Head of caudate nucleus (tissue), 42 donors: ENCODE measurements at regions not wholly inside any gene's neighbourhood (a gene's known extent, or its start where the extent isn't known, plus 50 kb on each side); places are given as distances from the start of the nearest gene placed in this dataset.

Experiments used
- DNase-seq, 42 donors: peaks; one replicate each; pipeline versions ENCODE4 v3.0.0 to v3.0.0-alpha.2; 2020 to 2021; ENCODE audit warnings: mixed read lengths in 7 of 42
- intact Hi-C: fragments of 100-400 bp; cut with DNase I; formaldehyde crosslinking; loops from one replicate; pipeline ENCODE4 v1.15.0; 2022

DNA sequence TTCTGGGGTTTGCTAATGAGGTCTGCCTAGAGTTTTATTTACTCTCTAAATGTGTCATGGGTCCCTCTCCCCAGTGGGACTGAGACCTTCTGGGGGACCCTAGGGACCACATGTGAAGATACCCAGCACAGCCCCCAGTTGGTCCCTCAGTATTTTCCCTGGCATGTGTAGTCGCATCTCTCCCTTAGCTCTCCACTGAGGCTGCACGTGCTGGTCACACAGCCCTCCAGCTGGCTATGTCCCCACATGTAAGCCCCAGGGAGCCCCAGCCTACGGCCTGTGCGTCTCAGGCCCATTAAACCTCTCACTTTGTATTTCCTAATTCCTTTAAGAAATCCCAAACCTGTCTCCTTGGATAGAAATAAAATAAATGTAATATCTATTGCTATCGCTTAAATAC is 189.6 kb upstream of the TSHZ3 start:
- DNase-seq, result peak in 2 of 42 donors; percentile 10 to 19
- intact Hi-C loops, result no loop called here

- intact Hi-C loops, result no loop called here
- DNase-seq, result peak in 2 of 42 donors; percentile 2 to 5
Measured at GRCh38 chr19:31539386-31539785, 190.2 kb upstream of the TSHZ3 start.

- peak in 2 of 42 donors; percentile 18 for DNase-seq
- intact Hi-C loops, result no loop called here
Measured at GRCh38 chr19:31541396-31541795, 192.2 kb upstream of the TSHZ3 start.

DNA sequence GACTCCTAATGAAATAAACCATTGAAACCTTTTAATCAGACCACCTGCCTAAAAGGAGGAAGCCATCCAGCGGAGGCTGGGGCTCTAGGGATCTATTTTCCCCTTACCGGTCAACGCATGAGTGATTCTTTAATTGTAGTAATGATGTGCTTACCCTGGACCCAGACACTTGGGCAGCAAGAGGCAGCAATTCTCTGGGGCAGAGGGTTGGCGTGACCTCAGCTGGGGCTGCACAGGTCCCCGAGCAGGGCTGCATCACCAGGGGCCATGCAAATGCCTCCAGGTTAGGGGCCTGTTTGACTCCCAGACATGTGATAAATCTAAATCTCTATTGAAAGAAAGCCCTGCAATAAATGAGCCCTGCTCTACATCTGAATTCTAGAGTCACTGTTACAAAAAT is 194.2 kb upstream of the TSHZ3 start:
- intact Hi-C loops, result no loop called here
- DNase-seq, result peak in 3 of 42 donors; percentile 4 to 6 (median 5)

DNA sequence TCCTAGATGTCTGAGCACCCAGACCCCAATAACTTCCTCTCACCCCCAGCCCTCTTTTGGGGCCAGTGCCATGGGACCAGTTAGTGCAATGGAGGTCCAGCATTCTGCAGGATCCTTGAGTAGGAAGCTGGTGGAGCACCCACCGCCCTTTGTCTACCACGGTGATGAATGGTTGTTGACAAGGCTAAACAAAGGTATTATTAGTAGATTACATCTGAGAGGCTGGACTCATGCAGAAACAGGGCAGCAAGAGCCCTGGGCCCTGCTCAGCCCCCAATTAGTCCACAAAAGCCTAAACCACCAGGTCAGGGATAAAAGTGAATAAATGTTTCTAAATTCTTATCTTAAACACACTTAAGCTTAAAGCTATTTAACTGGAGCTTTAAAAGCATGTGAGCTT is 196.5 kb upstream of the TSHZ3 start:
- peak in 3 of 42 donors; percentile 6 to 37 (median 30) for DNase-seq
- intact Hi-C loops, result no loop called here

DNA sequence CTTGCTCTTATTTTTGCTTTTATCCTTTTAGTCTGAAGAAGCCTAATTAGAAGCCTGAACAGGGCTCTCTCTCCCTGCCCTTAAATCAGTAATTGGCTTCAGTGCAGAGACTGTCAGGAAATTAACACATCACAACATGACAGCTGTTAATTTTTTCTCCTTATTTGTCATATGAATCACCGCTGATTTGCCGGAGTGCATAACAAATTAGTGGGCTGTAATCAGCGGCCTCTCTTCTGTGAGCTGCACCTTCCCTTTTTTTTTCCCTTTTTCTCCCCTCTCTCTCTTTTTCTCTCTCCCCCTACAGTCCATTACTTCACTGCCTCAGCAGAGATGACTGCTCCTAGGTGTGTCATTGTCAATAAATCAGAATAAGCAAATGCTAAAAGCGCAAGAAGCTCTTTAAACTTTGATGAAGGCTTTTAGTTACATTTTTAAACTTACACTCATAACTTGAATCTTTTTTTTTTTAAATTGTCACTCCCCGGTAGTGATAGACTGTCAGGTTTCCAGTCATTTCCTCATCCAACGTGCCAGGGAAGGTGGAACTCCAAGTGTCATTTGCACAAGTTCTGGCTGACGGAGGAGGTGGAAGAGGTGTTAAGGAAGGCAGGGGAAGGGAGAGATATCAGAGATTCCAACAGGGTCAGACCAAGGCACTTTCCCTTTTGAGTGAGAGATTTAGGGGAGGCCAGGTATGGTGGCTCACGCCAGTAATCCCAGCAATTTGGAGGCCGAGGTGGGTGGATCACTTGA is 197.1 kb upstream of the TSHZ3 start:
- peak in 16 of 42 donors; percentile 4 to 60 (median 30) for DNase-seq
- intact Hi-C loops, result no loop called here

GRCh38 chr19:31548941-31549340 is 199.7 kb upstream of the TSHZ3 start:
- peak in 6 of 42 donors; percentile 9 to 36 (median 16) for DNase-seq
- intact Hi-C loops, result no loop called here

GRCh38 chr19:31553112-31553845 is 204.0 kb upstream of the TSHZ3 start:
- no peak for DNase-seq
- intact Hi-C loops, result no loop called here

- intact Hi-C loops, result no loop called here
- no peak for DNase-seq
Measured at GRCh38 chr19:31553846-31554215, 204.6 kb upstream of the TSHZ3 start.

GRCh38 chr19:31554360-31554759 is 205.1 kb upstream of the TSHZ3 start:
- intact Hi-C loops, result no loop called here
- DNase-seq, result no peak

DNA sequence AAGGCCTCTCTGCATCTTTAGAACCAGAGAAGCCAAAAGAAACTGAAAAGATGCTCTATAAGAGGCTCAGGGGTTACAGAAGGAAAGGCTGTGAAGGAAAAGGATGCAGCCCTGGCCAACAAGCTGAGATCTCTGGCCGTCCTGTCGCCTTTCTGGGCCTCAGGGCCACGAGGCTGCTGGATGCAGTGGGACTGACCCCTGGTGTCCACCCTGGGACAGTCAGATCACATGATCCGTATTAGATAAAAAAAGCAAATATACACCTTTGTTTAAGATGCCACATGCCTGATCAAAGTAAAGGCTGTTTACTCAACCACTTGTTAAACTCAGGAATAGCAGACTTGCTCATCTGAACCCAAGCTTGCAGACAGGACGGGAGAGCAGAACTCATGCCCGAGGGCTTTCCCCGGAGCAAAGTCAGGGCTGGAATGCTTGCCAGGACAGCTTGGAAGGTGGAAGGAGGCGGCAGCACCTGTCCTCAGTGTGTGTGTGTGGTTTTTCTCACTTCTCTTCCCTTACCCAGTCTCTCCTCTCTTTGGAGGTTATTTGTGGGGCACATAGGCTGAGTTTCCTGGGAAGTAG is 206.5 kb upstream of the TSHZ3 start:
- no peak for DNase-seq
- intact Hi-C loops, result no loop called here

DNA sequence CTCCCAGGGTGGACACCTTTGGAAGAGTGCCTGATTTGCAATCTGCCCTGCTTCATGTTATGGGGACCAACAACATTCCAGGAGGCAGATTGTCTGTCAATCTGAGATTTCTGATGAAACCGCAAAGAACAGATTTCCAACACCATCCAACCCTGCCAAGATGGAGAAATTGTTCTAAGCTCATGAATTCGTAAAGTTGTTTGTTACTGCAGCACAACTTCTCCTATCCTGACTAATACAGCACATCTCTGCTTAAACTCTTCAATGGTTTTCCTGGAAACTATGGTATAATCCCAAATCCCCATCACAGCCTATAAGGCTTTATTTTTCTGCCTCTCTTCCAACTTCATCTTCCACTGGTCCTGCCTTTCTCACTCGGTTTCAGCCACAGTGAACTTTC is 210.3 kb upstream of the TSHZ3 start:
- no peak for DNase-seq
- intact Hi-C loops, result no loop called here

GRCh38 chr19:31560086-31561060 is 211.1 kb upstream of the TSHZ3 start:
- intact Hi-C loops, result no loop called here
- no peak for DNase-seq

- intact Hi-C loops, result no loop called here
- peak in 30 of 42 donors; percentile 3 to 66 (median 32) for DNase-seq
Measured at GRCh38 chr19:31562966-31563612, 213.9 kb upstream of the TSHZ3 start.

GRCh38 chr19:31567776-31568175 is 218.5 kb upstream of the TSHZ3 start:
- intact Hi-C loops, result no loop called here
- DNase-seq, result no peak

DNA sequence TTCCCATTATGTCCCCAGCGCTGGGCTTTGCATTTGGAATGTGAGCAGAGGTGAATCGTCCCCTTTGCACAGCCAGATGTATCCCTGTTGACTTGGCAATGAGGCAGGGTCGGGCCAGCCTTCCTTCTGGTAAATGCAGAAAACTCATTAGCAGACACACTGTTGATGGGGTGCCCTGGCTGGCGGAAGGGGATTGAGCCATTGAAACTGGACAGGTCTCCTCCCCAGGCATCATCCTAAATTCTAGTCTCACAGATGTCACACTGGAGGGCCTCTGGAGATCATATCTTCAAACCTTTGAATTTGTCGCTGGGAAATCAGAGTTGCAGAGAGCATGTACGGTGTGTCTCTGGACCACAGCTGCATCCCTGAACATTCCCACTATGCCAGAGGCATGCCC is 219.5 kb upstream of the TSHZ3 start:
- DNase-seq, result no peak
- intact Hi-C loops, result no loop called here

DNA sequence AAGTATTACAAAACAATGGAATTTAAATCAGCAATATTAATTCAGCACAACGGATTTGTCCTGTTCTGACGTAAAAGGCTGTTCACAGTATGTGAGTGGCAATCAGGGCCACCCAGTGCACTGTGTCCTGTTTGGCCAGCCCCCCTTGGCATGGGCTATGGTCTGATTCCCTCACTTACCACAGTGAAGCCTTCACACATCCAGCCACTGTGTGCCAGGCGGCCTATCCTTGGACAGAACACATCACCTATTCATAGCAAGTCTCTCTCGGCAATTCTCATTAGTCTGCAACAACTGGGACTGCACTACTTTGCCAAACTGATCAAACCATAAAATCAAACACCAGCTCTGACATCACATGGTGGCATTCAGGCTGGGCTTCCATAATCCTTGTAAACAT is 221.5 kb upstream of the TSHZ3 start:
- peak in 7 of 42 donors; percentile 6 to 44 (median 14) for DNase-seq
- intact Hi-C loops, result no loop called here

- peak in 1 of 42 donors; percentile 29 for DNase-seq
- intact Hi-C loops, result no loop called here
Measured at GRCh38 chr19:31572102-31572975, 223.1 kb upstream of the TSHZ3 start.
